HG03066 (cell line): ENCODE measurements at regions not wholly inside any gene's neighbourhood (a gene's known extent, or its start where the extent isn't known, plus 50 kb on each side); places are given as distances from the start of the nearest gene placed in this dataset.
"Not testable (repeated sequence)": the region's sequence is repeated elsewhere in the genome, so short reads cannot be mapped to it uniquely, and the experiment has no call there.

Experiments used
- ATAC-seq: cut with Tn5 transposase; IDR thresholded peaks from one replicate; pipeline ENCODE4 v1.9.1; 2021; ENCODE audit warnings: low read depth; ENCODE audit not compliant: unreplicated experiment

DNA sequence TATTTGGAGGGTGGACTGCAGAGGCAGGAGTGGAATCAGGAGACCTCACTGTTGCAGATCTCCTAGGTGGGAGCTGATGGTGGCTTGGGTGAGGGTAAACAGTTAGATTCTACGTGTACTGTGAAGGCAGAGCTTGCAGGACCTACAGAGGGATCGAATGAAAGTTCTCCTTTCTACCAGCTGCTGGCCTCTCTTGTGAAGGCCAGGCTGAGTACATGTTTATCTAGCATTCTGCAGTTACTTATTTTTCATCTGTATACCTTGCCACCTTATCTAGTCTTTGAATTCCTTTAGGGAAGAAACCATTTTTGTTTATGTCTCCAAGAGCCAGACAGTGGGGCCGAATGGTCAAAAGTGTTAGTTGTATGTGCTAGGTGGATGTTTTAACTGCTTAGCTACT is 57.6 kb downstream of the PTTG1 start:
- ATAC-seq, result no peak

DNA sequence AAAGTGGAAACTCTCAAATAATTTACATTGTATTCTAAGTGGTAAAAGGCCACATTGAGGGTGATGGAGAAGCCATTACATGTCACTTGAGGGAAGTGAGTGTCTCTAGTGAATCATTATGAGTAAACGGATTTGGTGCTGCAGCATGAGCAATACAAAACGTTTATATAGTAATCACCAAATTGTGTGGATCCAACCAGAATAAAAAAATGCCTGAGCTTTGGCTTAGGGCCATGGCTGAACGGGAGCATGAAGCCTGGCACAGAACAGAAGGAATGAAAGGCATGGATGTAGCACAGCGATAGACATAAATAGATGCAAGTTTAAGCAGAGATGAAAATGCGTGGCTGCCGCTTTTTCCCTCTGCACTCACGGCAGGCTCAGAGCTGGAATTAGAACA is 58.3 kb downstream of the PTTG1 start:
- ATAC-seq, result no peak

DNA sequence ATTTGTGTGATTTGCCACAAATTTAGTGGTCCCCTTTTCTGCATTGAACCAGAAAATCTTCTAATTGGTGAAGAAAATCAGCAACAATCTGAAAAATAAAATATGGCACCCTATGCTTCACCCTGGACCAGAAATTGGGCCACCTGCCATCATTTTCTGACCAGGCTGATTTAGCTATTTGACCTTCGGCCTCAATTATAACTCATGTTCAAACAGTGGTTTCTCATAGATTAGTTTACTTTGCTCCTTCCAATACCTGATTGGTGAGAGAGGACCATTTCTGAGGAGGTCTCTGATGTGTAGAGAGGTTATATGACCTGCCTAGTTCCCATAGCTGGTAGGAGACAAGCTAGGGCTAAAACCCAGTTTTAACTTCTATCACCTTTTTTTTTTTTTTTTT is 59.0 kb downstream of the PTTG1 start:
- ATAC-seq, result no peak

DNA sequence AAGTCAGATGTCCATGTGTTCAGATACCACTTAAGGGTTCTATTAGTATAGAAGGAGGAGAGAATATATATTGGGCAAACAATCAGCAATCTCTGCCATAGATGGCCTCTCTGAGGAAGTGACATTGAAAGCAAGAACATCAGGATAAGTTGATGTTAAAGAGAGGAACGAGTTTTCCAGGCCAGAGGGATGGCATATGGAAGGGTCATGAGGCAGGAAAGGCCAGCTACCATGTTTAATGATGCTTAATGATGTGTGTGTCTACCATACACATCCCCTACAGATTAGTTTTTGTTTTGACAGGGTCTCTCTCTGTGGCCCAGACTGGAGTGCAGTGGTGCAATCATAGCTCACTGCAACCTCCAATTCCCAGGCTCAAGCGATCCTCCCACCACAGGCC is 63.0 kb downstream of the PTTG1 start:
- no peak for ATAC-seq

DNA sequence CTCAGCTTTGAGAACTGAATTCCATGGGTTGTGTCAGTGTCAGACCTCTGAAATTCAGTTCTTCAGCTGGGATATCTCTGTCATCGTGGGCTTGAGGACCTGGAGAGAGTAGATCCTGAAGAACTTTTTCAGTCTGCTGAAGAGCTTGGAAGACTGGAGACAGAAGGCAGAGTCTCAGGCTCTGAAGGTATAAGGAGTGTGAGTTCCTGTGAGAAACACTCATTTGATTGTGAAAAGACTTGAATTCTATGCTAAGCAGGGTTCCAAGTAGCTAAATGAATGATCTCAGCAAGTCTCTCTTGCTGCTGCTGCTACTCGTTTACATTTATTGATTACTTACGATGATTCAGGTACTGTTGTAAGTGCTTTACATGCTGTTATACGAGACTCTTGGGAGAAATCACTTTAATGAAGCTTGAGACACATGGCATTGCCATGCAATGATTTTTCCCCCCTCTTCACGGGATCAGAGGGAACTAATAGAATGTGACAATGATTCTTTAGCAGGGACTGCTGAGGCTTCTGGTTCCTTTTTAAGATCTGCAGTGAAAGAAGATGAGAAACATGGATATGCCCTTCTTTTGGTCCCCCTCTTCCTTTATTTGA is 63.8 kb downstream of the PTTG1 start:
- no peak for ATAC-seq

DNA sequence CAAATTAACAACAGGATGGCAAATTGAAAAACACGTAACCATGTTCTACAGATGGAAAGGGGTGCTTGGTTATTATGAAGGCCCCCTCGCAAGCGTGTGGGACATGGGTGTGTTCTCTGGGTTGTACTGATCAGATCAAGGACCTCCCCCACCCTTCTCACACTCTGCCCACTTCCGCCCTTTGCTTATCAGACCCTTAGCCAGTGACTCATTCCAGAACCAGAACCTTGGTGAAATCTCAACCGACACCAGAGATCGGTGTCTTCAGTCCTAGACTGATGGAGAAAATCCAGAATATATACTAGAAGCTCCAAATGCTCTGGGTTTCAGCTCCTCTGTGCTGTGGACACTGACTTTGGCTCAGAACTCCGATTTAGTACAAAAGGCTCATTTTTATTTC is 64.9 kb downstream of the PTTG1 start:
- ATAC-seq, result peak; percentile 25

DNA sequence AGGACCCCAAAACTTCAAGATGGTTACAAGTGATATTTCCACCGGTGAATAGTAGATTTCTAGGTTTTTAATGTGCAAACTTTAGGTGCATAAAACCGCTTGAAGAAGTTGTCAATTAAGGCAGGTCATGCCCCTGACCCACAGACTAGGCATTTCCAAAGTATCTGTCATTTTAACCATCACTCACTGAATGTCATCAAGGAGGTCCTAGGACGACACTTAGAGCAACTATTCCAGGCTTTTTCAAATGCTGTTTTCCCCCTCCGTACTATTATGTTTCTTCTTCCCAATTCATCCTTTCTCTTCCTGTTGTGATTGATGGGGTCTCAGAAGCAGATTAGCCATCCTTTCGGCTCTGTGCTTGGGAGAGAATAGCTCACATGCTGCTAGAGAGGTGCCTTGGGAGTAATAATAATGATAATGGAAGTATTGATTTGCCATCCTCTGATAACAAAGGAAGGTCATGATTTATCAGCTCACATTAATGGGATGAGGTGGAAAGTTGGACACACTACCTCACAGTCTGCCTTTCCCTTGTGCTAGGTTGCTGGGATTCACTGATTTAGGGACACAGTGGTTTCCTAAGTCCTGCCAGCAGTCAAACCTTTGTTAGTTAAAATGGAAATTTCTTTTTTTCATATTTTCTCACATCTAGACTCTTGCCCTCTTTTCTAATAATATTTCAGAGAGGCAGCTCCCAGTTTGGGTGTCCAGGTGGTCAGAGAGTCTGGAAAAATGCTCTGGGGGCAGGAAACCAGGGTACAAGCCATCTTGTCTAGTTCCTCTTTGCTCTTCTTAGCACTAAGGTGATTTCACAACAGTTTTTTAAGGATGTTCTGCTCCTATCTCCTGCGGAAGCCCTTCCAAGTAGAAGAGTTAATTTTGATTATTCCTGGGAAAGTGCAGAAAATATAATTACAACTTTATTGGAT is 67.0 kb downstream of the PTTG1 start:
- no peak for ATAC-seq

DNA sequence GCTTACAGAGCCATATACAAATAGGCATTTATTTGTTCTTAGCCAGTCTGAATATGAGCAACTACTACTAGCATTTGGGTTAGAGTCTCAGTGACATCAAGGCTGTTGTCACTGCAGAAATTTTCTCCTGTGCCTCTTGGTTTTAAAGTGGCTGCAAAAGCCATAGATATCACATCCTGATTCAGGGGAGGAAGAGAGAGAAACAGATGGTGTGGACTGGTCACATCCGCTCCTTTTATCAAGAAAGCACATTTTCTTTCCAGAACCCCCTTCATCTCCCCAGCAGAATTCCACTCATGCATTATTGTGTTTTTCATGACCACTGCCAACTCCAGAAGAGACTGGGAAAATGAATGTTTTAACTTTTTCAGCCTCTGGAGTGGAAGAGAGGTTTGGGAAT is 69.8 kb downstream of the PTTG1 start:
- ATAC-seq, result no peak

DNA sequence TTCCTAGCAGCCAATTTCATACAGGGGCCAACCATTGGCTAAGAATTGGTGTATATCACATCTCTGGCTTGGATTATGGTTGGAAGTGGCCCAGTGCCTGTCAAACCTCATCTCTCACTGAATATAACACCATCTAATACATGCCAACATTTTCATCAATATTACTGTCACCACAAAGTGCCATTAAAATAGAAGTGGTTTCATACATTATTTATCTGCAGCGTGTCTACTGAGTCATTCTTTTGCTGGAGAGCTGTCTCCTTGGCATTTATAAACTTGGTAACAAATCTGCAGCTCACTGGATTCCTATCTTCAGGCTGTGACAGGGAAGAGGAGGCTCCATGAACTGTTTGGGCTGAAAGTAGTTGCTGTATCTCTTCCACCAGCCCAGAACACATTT is 70.9 kb downstream of the PTTG1 start:
- ATAC-seq, result no peak

DNA sequence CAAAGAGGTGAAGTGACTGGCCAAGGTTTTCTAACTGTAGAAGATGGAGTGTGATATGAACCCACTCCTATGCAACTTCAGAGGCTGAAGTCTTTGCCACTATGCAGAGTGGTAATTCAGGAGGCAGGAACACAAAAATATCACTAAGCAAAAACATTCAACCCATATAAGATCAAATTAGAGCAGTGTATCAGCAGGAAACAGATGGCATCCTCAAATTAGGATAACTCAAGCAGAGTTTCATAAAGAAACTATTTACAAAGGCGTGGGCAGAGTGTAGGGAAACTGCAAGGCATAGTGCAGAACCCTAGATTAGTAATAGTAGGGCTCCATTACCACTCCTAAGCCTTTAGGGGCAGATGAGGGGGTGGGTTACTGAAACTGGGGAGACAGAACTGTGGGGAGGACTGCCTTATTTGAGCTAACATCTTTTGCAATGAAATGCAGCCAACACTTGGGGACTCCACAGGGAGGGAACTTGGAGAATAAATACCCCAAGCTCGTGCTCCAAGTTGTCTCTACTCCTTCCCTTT is 72.2 kb downstream of the PTTG1 start:
- ATAC-seq, result no peak

DNA sequence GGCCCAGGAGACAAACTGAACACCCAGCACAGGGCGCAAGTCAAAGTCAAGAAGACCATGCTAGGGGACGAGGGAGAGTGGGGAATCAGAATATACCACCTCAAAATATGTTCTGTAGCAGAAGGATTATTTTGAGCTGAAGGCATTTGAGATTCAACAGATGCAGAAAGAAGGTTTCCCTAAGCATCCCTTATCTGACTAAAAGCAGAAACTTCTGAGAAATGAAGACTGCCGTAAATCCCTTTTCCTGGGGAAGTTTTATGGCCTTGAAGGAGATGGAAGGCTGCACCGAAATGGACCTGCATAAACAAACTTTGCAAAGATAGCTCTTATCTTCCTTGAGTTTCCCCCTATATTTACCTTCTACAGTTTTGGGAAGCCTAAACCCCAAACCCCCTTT is 72.8 kb downstream of the PTTG1 start:
- ATAC-seq, result no peak

DNA sequence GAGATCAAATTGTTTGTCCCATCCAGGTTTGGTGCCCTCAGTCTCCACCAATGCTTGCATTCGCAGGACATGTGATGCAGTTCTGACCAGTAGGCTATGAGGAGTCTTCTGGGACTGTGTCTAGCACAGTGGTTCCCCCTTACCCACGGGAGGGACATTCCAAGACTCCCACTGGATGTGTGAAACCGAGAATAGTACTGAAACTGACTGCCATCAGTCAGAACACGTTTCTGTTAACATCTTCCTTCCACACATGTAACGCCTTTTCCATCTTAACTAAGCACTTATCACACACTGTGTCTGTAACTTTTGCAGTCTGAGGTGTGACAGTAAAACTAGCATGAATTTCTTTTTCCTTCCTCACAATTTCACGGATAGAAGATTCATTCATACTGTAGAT is 74.7 kb downstream of the PTTG1 start:
- peak; percentile 37 for ATAC-seq

DNA sequence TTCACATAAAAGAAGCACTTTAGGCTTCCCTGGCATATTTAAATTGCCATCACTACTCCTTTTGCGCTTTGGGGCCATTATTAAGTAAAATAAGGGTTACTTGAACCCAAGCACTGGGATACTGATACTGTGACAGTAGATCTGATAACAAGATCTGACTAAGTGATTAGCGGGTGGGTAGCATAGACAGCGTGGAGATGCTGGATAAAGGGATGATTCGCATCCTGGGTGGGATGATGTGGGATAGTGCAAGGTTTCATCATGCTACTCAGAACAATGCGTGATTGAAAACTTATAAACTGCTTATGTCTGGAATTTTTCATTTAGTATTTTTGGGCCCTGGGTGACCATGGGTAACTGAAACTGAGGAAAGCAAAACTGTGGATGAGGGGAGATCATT is 75.1 kb downstream of the PTTG1 start:
- no peak for ATAC-seq

DNA sequence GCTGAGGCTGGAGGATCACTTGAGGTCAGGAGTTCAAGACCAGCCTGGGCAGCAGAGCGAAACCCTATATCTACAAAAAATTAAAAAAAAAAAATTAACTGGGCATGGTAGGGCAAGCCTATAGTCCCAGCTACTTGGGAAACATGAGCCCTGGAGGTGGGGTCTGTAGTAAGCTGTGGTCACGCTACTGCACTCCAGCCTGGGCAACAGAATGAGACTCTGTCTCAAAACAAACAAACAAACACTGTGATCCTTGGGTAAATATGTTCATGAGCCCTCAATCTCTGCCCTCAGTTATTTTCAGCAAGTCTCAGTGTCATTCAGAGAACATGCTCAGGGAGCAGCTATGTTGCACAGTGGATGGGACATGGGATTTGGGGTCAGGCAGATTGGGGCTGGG is 76.2 kb downstream of the PTTG1 start:
- ATAC-seq, result no peak

DNA sequence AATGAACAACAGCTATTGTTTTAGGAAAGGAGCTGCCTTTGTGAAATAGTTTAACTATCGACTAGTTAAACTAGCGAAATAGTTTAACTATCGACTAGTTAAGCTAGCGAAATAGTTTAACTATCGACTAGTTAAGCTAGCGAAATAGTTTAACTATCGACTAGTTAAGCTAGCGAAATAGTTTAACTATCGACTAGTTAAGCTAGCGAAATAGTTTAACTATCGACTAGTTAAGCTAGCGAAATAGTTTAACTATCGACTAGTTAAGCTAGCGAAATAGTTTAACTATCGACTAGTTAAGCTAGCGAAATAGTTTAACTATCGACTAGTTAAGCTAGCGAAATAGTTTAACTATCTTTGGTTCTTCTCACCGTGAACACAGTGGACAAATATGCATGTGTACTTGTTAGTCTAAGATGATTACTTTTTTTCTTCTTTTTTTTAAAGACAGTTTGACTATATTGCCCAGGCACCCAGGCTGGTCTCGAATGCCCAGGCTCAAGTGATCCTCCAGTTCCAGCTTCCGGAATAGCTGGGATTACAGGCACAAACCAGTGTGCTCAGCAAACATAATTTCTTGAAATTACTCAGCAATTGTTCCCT is 76.9 kb downstream of the PTTG1 start:
- ATAC-seq, result not testable (repeated sequence)

DNA sequence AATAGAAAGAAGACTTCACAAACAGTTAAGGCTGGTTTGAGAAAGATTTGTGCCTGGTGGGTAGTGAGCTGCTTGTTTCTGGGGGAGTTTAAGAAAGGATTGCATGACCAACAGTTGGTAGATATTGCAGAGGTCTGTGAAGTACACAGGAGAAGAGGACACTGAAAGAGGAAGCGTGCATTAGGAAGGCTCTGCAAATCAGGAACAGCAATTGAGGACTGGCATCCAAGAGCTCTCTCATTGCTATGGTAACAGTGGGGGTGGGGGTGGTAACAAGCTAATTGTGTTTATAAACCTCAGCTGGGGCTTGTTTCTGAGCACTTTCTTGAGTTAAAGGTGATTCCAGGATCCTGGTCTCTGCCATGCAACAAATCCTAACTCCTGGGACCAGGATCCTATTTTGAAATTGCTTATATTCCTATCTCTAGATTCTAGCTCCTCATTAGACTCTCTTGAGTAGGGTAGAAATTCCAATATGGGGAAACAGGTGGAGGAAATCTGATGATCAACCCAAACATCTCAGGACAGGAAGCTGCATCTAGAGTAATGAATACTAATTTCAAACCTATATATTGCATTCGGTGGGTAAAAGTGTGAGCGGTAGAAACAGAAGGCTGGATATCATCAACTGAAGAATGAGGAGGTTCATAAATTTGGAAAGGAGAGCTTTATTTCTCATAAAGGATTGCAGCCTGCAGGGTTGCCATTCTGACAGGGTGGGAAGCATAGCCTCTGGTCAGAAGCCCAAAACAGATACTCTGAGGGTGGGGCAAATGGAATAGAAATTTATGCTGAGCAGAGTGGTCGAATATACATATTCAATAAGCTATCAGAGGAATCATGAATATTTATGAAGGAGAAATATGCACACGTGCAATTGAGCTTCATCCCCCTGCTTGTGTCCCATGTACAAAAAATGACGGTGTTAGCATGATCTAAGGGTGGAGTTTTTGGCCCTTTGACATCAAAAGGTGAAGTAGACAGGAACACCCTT is 79.4 kb downstream of the PTTG1 start:
- ATAC-seq, result no peak

DNA sequence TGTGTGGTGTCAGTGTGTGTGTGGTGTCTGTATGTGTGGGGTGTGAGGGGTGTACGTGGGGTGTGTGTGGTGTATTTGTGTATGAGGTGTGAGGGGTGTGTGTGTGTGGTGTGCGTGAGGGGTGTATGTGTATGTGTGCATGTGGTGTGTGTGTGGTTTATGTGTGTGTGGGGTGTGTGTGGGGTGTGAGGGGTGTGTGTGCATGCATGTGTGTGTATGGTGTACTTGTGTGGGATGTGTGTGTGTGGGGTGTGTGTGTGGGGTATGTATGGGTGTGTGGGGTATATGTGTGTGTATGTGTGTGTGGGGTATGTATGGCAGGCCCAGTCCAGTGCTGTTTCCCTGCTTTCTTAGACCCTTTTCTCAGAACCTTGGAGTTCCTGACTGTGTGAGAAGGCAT is 83.3 kb downstream of the PTTG1 start:
- ATAC-seq, result no peak

DNA sequence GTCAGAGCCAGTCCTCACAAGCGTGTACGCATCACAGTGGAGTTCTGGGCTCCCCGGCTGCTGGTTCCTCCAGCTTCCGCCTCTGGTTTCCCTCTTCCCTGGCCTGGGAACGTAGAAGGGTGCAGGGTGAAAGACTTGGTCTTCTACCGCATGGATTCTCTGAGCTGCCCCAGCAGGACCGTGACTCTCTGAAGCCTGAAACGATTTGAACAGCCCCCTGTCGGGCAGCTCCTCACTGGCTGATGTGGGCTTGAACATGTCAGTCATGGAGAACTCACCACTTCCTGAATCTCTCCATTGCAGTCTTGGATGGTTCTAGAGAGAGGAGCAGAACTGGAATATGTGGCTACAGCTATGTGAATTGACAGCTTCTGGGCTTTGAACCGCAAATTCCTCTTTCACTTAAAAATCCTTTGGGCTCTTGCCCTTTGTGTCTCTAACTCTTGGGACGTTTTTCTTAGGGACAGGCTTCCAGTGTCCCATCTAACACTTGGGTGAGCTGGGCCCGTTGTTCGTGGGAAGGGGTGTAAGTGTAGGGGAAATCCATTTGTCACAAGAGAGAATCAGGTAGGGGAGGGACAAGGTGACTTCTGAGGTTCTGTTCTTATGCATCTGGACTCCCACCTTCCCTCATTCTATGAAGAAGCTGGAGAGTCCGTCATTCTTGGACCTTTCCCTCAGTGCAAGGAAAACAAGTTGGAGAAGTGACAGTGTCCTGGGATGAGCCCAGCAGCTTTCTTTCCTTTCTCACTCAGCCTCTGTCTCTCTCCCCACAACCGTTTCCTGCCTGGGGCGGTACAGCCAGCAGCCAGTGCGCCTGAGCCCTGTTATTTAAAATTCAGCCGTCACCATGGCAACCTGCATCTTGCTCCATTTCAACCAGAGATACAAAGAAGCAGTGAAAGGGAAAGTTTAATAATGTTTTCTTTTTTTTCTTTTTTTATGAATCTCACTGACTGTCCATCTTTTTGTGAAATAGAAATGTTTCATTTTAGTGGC is 84.7 kb downstream of the PTTG1 start:
- peak; percentile 70 for ATAC-seq

DNA sequence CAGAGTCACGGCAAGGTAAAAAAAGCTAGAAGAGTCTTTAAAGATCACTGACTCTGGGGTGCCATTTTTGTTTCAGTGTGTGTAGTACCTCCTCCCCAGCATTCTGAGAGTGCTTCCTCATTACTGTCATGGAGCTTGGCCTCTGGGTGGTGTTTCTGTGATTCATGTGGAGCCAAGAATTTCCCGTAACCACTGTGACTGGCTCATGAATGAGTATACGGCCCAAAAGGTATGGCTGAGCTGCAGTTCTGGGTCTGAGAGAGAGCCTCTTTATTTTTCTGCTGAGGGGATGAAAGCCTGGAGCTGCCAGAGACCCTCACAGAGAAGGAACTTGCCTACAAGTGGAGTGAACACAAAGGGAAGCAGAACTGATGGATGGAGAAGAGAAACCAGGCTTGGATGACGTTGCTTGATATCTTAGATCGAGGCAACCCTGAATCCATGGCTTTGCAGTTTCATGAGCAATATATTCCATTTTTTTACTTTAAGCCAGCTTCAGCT is 85.6 kb downstream of the PTTG1 start:
- ATAC-seq, result no peak
